T47D (cell line): ENCODE measurements at regions not wholly inside any gene's neighbourhood (a gene's known extent, or its start where the extent isn't known, plus 50 kb on each side); places are given as distances from the start of the nearest gene placed in this dataset.
"Not testable (repeated sequence)": the region's sequence is repeated elsewhere in the genome, so short reads cannot be mapped to it uniquely, and the experiment has no call there.

Experiments
- DNase-seq, 2 experiments: peaks; one replicate each; pipeline versions ENCODE4 v3.0.0 to v3.0.0-alpha.2; 2011 to 2012; ENCODE audit warnings: low read depth in 1 of 2, low spot score in 1 of 2
- JUND ChIP-seq: IDR thresholded peaks from 2 replicates; pipeline ENCODE4 v1.6.1; 2012; ENCODE audit warnings: low read depth
- in situ Hi-C: cut with HindIII; loops from 2 replicates; pipeline ENCODE4 v1.10.0; 2016; ENCODE audit warnings: low sequenced_read_pairs, low pct_unique_long_range_greater_than_20kb

DNA sequence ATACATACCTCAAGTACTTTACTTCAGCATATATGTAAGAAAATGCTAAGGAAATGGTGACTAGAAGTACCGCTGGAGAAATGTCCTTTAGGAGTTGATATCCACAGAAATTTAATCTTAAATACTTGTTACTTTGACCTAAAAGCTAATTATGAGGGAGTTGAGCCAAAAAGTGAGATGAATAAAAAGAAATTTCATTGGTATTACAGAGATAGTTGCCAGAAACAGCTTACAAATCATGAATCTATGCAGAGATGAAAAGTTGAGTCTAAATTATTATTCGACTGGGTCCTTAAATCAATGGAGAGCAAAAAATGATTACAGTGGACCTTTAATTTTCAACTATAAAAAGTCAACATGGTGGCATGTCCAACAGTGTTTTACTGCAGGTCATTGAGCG is 160.9 kb downstream of the MZT1 start:
- in situ Hi-C loops: no loop called here
- no peak for TF ChIP-seq JUND
- no peak for DNase-seq

DNA sequence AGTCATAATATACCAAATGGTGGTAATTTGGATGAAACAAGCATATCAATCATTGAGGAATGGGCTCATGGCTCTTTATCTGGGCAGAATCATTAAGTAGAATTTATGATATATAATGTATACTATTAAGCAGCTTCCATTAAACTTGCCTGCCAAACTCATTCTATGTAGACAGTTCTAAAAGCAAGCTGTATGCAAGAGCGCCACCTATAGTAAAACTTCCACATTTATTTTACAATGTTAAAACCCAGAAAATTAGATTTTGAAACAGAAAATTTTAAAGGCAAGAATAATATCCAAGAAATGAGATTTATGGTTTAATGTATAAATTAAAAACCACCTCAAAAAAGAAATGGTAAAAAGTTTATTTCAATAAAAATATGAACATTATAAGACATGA is 161.5 kb downstream of the MZT1 start:
- no peak for TF ChIP-seq JUND
- in situ Hi-C loops: no loop called here
- peak; percentile 5 to 41 for DNase-seq

DNA sequence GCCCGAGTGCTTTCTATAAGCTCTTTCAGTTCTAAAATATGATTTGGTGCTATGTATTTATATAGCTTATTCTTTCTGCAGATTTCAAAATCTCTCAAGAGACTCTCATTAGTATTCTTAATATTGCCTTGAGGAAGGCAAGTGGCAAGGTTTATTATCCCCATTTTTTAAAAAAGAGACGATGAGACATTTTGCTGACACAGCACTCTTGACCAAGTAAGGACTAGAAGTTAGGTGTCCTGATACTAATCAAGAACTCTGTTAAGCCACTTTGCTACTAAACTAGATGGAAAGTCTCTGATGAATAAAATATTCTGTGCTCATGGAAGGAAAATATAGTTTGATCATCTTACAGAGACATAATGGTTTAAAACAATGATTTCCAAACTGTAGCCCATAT is 164.7 kb downstream of the MZT1 start:
- no peak for TF ChIP-seq JUND
- no peak for DNase-seq
- in situ Hi-C loops: no loop called here

DNA sequence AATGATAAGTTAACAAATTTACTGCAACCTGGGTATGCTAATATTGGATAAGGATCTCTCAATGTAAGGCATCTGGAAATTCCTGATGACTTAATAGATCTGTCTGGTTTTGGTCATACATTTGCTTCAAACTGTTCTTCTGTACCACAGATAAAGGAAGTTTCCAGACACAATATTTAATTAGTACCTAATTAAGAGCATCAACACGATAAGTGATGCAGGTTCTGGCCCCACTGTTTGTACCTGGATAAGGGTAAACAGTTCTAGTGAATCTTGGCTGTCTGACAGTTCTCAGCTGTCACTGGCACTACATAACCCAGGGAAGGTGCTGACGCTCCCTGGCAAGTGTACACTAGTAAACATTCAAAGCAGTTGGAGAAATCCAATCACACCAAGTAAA is 165.6 kb downstream of the MZT1 start:
- TF ChIP-seq JUND: no peak
- in situ Hi-C loops: no loop called here
- peak in 1 of 2 experiments; percentile 12 for DNase-seq

DNA sequence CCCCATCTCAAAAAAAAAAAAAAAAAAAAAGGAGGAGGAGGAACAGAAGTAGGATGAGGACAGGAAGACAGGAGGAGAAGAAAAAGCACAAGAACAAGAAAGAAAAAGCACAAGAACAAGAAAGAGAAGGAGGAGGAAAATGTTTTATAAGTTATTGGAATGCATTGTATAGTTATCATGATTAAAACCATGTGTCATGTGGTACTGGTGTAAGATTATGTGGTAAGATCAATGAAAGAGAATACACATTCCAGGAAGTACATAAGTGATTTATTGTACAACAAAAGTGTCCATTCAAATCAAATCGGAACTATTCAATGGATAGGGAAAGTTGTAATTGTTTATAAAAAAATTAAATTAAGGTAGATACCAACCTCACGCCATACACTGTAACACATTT is 167.7 kb downstream of the MZT1 start:
- no peak for TF ChIP-seq JUND
- in situ Hi-C loops: no loop called here

DNA sequence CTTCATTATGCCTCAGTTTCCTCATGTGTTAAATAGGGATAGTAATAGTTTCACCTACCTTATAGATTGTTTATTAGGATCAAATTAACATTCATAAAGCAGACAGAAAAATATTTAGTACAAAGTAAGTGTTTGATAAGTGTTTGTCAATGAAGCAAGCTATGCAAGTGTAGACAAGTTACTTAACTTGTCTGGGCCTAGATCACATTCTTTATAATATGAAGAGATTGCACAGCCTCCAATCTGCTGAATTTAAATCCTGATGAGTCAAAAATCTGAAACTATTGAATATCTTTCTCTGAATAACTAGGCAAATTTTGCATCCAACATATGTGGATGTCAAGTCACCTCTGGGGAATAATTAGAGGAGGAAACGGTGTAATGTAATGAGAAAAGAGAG is 170.5 kb downstream of the MZT1 start:
- in situ Hi-C loops: no loop called here
- no peak for TF ChIP-seq JUND
- DNase-seq: no peak

More for the DNA sequence above, 167.7 kb downstream of the MZT1 start:
- no peak for DNase-seq

DNA sequence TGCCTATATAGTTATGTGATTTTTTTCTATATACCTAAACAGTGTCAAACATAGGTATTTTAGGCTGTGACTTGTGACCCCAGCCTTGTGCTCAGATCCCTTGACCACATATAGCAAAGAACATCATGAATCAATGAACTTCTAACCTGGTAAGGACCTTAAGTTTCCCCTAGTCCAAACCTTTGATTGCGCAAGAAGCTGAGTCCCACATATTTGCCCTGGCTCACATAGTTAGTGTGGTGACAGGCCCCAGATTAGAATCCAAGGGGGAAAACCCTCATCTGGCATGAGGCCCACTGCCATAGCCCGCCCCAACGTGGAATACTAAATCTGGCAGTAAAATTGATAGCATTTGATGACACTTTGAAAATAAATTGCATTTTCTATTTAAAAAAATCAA is 171.8 kb downstream of the MZT1 start:
- no peak for DNase-seq
- no peak for TF ChIP-seq JUND
- in situ Hi-C loops: no loop called here

DNA sequence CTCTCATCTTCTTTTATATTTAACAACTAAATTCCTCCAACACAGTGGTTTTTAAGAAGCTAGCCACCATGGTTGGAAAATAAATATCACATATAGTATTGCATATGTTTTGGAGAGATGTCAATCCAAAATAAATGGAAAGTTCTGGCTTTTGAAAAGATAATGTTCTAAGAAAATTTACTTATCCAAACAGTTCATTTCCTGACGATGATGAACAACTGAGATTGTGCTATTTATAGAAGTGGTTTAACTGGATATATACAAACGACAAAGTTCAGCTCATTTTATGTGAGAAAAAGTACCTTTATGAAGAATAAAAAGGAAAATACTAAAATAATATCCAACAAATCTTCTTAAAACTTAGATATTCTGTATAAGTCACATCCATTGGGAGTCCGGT is 174.7 kb downstream of the MZT1 start:
- TF ChIP-seq JUND: no peak
- no peak for DNase-seq
- in situ Hi-C loops: no loop called here

DNA sequence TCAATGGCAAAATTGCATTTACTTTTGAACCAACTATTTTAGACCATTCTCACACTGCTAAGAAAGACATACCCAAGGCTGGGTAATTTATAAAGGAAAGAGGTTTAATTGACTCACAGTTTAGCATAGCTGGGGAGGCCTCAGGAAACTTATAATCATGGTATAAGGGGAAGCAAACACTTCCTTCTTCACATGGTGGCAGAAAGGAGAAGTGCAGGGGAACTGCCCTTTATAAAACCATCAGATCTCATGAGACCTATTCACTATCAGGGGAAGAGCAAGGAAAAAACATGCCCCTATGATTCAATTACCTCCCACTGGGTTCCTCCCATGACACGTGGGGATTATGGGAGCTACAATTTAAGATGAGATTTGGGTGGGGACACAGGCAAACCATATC is 181.5 kb downstream of the MZT1 start:
- in situ Hi-C loops, DNase-seq: not testable (repeated sequence)

DNA sequence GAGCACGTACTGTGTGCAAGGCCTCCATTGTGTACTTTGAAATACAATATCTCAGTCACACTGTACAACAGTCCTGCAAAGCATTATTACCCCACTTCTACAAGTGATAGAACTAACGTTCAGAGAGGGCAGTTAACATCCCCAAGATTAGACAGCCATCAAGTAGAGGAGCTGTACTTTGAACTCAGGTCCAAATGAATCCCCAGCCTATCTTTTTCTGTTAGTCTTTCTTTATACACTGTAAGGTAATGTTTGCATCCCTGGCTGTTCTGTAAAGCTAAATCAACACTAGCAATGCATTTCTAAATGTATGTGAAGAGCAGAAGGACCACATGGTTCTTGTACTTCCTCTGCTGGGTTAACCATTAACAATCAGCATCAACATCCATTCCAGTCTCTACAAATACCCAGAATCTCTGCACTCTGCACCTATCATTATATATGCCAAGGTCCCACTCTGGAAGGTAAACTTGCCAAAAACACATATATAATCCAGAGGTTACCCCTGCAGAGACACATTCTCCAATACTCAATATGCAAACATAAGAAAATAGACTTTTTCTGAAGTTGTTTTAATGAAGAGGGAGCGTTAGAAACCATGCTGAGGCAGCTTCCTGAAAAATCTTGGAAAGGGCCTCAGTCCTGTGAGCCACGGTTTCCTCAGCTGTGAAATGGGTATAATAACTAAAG is 182.3 kb downstream of the MZT1 start:
- no peak for DNase-seq
- no peak for TF ChIP-seq JUND
- in situ Hi-C loops: no loop called here

DNA sequence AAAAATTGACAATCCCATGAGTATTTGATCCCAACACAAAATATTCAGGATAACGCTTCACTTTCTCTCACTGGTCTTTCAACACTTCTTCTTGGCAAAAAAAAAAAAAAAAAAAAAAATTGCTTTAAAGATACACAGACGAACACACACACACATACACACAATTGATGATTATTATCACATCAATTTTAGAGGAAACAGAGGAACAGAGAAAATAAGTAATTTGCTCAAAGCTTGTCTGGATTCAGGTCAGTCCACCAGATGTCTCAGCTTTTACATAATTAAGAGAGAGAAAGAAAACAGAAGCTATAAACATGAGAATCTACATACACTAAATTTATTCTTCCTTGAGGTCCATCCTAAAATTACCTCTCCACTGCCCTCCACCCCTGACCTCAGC is 183.4 kb downstream of the MZT1 start:
- in situ Hi-C loops: no loop called here
- TF ChIP-seq JUND: no peak
- DNase-seq: no peak

DNA sequence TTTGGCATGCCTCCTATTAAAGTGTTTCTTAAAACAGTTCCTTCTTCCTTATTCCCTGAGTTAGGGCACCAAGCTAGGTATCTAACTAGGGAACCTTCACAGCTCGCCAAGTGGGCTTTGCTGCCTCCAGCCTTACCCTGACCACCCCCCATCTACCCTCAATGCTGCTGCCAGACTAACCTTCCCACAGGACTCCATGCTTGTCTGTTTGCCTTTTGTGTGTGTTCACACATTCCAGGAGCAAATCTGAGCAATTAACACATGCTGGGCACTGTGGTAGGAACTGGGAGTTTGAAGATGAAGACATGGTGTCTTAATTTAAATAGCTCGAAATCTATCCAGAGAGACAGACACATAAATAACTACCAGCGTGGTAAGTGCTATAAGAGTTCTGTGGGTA is 185.2 kb downstream of the MZT1 start:
- DNase-seq: no peak
- no peak for TF ChIP-seq JUND

DNA sequence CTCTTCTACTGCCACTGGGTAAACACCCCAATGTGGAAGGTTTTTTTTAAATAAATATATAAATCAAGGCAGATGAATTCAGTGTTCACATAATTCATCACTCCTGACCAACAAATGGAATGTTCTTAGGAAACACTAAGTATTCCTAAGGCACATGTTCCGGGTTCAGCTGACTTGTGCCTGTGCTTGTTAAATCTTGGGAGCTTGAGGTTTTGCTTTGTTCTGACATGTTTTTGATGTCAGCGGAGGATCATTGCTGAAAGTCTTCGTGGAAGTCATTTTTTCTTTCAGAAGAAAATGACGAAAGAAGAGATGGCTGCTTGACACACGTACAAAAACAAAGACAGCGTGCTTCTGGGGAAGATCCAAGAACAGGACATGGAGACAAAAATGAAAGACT is 185.8 kb downstream of the MZT1 start:
- in situ Hi-C loops: no loop called here
- TF ChIP-seq JUND: no peak
- no peak for DNase-seq

More for the DNA sequence above, 185.2 kb downstream of the MZT1 start:
- in situ Hi-C loops: no loop called here

DNA sequence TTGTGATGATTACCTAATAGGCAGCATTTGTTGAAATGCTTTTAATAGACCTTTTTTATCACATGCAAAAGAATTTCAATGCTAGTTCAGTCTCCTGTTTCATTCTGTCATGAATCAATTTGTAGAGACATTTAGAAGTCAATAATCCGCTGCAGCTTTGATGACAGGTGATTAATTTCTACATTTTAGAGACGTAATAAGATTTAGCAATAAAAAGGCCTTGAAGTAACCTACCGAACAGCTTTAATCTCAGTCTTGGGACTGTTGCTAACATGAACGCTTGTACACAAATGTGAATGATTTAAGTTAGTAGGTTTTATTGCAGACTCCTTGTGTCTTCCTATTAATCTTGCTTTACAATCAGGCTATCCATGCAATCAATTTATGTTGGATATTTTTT is 186.5 kb downstream of the MZT1 start:
- in situ Hi-C loops: no loop called here

More for the DNA sequence above, 186.5 kb downstream of the MZT1 start:
- TF ChIP-seq JUND: no peak
- DNase-seq: no peak
